HG03025 (cell line): ENCODE measurements at regions not wholly inside any gene's neighbourhood (a gene's known extent, or its start where the extent isn't known, plus 50 kb on each side); places are given as distances from the start of the nearest gene placed in this dataset.

Source experiments
- ATAC-seq: cut with Tn5 transposase; IDR thresholded peaks from one replicate; pipeline ENCODE4 v1.9.1; 2021; ENCODE audit warnings: mild to moderate bottlenecking, moderate library complexity; ENCODE audit not compliant: unreplicated experiment, low FRiP score

- no peak for ATAC-seq
Observed at GRCh38 chr6:143595251-143596036, 82.3 kb upstream of the PHACTR2 start.

GRCh38 chr6:143594647-143595046 is 83.1 kb upstream of the PHACTR2 start:
- no peak for ATAC-seq

- ATAC-seq: no peak
Observed at GRCh38 chr6:143592335-143592734, 80.8 kb upstream of the FUCA2 start.

GRCh38 chr6:143591441-143591840 is 79.9 kb upstream of the FUCA2 start:
- ATAC-seq: no peak

GRCh38 chr6:143589162-143589561 is 77.6 kb upstream of the FUCA2 start:
- no peak for ATAC-seq

GRCh38 chr6:143586557-143586956 is 75.0 kb upstream of the FUCA2 start:
- ATAC-seq: no peak

GRCh38 chr6:143585716-143586115 is 74.2 kb upstream of the FUCA2 start:
- no peak for ATAC-seq

- no peak for ATAC-seq
Observed at GRCh38 chr6:143585241-143585640, 73.7 kb upstream of the FUCA2 start.

- no peak for ATAC-seq
Observed at GRCh38 chr6:143583542-143584327, 72.2 kb upstream of the FUCA2 start.

- no peak for ATAC-seq
Observed at GRCh38 chr6:143581835-143582480, 70.4 kb upstream of the FUCA2 start.

- ATAC-seq: no peak
Observed at GRCh38 chr6:143579703-143580102, 68.2 kb upstream of the FUCA2 start.

GRCh38 chr6:143578054-143578453 is 66.5 kb upstream of the FUCA2 start:
- no peak for ATAC-seq

- ATAC-seq: no peak
Observed at GRCh38 chr6:143575901-143576426, 64.4 kb upstream of the FUCA2 start.

- ATAC-seq: no peak
Observed at GRCh38 chr6:143575440-143575839, 63.9 kb upstream of the FUCA2 start.

- no peak for ATAC-seq
Observed at GRCh38 chr6:143570147-143570853, 58.8 kb upstream of the FUCA2 start.

GRCh38 chr6:143569040-143569439 is 57.5 kb upstream of the FUCA2 start:
- ATAC-seq: no peak

- ATAC-seq: no peak
Observed at GRCh38 chr6:143564484-143565017, 53.0 kb upstream of the FUCA2 start.

GRCh38 chr6:143562143-143562542 is 50.6 kb upstream of the FUCA2 start:
- no peak for ATAC-seq
